HG03135 (cell line): ENCODE measurements at regions not wholly inside any gene's neighbourhood (a gene's known extent, or its start where the extent isn't known, plus 50 kb on each side); places are given as distances from the start of the nearest gene placed in this dataset.

ENCODE experiments used
- ATAC-seq: cut with Tn5 transposase; IDR thresholded peaks from one replicate; pipeline ENCODE4 v1.9.1; 2021; ENCODE audit warnings: mild to moderate bottlenecking, moderate library complexity; ENCODE audit not compliant: unreplicated experiment

DNA sequence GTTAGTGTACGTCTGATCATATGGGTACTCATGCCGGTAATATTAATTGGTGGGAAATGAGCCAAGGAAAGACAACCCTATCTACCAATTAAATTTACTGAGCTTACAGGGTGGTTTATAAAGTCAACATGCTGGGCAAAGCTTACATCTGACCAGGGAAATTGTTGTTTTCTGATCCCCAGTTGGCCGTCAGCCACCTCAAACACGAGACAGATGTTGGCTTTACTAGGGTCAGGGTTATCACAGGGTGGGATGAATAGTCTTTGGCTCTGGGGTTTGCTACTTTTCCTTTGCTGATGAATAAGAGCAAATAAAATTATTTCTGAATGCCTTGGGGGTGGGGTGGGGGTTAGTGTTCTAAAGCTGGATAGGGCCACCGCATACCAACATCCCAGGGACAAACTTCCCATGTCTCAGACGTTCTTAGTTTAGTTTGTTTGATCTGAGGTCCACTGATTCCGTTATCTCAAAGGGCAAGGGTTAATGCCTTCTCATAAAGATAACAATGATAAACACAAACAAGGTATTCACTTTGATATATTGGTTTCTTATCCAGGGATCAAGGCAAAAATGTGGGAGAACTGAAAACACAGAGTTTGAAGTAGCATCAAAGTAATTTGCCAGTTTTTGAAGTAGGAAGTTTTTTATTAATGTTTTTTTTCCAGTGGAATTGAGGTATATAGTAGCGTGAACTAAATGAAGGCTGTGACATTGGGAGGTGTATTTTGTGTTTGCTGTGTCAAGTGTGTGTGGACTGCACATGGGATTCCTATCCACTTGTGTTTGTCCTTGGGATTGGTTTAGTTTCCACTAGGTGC lies 109.1 kb upstream of the RPS23 start:
- no peak for ATAC-seq

DNA sequence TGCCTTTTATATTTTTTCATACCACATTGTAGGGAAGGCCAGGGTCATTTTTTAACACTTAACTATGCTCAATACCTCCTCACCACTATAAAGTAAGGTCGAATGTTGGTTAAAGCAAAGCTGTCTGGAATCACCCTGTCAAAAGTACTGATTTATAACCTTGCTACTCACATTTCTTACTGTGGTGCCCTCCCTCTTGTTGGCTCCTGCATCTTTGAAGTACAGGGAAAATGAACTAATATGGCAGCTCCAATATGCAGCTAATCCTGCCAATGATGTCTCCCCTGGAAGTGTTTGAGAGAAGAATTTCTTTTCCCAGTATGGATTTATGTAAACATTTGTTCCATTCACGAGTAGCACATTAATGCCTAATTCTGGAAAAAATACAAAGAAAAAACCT lies 108.4 kb upstream of the RPS23 start:
- no peak for ATAC-seq

- no peak for ATAC-seq
These were observed 106.0 kb upstream of the RPS23 start for GRCh38 chr5:82384034-82384750.

- ATAC-seq, result no peak
These were observed 103.4 kb upstream of the RPS23 start for GRCh38 chr5:82381591-82381990.

GRCh38 chr5:82376307-82376706 lies 98.2 kb upstream of the RPS23 start:
- no peak for ATAC-seq

DNA sequence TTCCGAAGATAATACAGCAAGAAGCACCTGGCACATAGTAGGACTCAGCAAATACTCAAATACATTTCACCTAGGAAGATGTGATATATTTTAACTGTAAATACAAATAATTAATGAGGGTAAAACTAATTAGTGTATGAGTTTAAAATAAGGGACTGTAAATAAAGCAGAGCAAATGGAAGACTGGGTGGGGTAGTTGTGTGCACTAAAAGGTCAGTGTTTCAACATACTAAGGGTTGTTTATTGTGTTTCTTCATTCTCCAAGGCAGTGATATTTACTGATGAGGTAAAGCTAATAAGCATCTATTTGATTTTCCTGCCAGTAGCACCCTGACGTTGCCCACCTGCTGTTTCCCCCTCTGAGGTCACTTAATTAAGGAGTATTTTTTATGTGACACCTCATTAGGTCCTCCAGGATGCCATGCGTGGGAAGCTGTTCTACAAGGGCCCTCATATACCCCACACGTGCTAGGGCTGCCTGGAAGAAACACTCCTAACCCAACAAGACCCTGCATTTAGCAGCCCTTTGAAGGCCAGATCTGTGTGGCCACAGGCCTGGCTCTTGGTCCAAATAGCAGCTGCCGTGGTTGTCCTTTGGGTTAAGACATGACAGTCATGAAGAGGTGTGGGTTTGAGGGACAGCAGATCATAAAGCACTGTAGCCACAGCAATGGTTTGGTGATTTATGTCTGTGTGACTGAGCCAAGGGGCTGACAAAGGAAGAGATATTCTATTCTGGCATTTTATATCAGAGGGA lies 97.5 kb upstream of the RPS23 start:
- ATAC-seq, result no peak

GRCh38 chr5:82374637-82375036 lies 96.5 kb upstream of the RPS23 start:
- ATAC-seq, result no peak

- ATAC-seq, result no peak
These were observed 89.8 kb upstream of the RPS23 start for GRCh38 chr5:82367930-82368329.

- ATAC-seq, result no peak
These were observed 87.6 kb upstream of the RPS23 start for GRCh38 chr5:82365744-82366228.

- no peak for ATAC-seq
These were observed 86.9 kb upstream of the RPS23 start for GRCh38 chr5:82365026-82365425.

DNA sequence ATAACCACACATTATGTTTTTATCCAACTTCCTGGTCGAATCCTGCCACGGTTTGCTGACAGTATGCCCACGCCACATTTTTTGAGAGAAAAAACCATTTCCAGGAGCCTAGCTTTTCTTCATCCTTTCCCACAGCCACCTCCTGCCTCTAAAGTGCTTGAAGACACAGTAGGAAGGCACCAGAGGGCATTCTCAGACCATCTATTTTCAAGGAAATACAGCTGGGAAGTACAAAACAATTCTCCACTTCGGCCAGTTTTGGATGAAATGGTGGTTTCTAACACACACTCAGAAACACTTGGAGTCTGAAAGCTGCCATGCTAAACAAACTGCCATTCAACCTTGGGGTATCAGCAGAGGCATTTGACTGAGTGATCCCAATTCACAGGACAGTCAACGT lies 86.3 kb upstream of the RPS23 start:
- ATAC-seq, result no peak

DNA sequence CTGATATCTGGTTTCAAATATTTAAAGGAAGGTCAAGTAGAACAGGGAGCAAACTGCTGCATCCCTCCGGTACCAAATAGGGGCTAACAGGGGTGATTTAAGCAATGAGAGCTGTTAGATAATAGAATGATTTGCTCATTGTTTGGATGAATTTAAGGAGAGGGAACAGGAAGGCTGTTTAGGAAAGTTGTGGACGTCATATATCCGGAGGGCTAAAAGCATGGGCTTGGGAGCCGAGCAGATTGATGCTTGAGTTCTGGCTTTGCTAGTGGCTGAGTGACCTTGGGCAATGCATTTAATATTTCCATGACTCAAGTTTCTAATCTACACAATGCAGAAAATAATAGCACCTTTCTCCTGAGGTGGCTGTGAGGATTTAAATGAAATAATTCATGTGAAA lies 85.4 kb upstream of the RPS23 start:
- no peak for ATAC-seq

DNA sequence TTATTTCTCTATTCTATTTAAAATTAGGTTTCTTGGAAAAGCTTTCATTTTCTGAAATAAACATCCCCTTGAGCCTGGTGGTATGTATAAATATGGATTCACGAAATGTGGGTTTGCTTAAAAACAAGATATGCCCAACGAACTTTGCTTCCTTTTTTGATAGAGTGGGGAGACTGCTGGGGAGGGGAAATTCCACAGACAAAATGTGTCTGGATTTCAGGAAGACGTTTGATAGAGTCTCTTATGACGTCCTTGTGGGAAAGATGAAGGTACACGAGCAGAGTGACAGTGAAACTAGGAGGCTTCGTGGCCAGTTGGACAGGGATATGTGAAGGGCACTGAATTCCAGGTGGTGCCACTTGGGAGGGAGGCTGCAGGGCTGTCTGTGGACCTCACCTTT lies 84.5 kb upstream of the RPS23 start:
- ATAC-seq, result no peak

DNA sequence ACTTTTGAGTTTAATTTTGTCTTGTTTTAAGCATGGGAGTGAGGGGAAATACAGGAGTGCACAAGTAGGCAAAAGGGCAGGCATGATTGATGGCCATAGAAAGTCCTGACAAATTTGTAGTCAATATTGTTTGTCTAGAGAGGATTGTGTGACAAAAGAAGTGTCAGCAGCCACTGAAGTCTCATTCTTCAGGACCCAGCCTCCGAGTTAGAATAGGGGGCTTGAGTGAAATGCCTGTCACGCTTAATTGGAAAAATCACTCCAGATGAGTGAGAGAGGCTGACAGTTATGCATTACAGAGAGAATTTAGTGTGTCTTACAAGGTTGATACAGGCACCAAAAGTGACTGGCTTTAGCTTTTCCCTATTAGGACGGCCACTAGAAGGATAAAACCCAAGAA lies 81.9 kb upstream of the RPS23 start:
- no peak for ATAC-seq

- ATAC-seq, result no peak
These were observed 81.1 kb upstream of the RPS23 start for GRCh38 chr5:82359272-82359671.

GRCh38 chr5:82358457-82358856 lies 80.3 kb upstream of the RPS23 start:
- ATAC-seq, result no peak

GRCh38 chr5:82356808-82357671 lies 78.9 kb upstream of the RPS23 start:
- ATAC-seq, result peak; percentile 59

DNA sequence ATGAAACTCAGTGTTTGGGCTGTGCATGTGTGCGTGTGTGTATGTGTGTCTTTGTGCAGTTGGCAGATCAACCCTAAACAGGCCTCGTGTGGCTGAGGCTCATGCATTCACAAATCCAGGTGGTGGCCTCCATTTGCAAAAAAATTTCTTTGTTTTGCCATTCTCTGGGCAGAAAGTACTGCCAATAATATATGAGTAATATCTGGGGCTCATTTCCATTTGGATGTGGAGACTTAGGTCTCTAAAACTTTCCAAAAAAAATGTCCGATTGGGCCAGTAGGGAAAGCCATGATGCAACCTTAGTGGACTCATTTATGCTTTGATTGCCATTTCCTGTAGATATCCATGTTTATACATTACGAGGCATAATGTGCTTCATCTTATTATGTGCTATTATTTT lies 77.9 kb upstream of the RPS23 start:
- no peak for ATAC-seq

DNA sequence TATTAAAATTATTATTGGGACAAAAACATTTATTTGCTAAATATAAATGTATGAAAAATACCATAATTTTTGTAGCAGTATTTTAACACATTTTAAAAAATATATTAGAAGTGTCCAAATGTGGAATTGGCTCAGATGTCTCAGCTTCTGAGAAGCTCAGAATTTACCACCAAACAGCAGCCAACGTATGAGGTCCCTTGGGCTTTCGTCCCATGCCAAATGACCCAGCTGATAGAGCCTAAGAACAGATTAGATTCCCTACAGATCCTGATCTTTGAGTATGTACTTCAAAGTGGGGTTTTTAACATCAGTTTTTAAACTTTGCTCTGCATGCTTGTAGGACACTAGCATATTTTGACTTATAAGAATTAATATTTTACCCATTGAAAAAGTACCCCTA lies 77.3 kb upstream of the RPS23 start:
- no peak for ATAC-seq

DNA sequence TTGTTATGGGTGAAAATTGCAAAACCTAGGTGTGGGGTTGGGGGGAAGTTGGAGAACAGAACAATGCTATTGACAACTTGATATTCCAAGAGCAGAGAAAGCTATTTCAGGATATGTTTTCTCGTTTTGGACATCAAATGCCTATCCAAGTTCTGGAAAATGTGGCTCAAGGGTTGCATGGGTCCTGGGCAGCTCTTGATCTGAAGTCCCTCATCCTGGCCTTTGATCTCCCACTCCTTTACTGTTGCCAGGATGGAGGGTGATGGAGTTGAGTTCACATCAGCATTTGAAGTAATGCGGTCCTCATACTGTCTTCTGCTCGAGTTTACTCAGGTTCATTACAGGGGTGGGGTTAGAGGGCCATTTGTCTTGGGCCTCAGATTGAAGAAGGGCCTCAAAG lies 76.9 kb upstream of the RPS23 start:
- no peak for ATAC-seq

GRCh38 chr5:82354543-82354942 lies 76.4 kb upstream of the RPS23 start:
- ATAC-seq, result no peak
